GM18517 (cell line): ENCODE measurements at regions not wholly inside any gene's neighbourhood (a gene's known extent, or its start where the extent isn't known, plus 50 kb on each side); places are given as distances from the start of the nearest gene placed in this dataset.
"Not testable (repeated sequence)": the region's sequence is repeated elsewhere in the genome, so short reads cannot be mapped to it uniquely, and the experiment has no call there.

Source experiments
- ATAC-seq: cut with Tn5 transposase; IDR thresholded peaks from one replicate; pipeline ENCODE4 v1.9.1; 2021; ENCODE audit warnings: mild to moderate bottlenecking, moderate library complexity; ENCODE audit not compliant: unreplicated experiment

DNA sequence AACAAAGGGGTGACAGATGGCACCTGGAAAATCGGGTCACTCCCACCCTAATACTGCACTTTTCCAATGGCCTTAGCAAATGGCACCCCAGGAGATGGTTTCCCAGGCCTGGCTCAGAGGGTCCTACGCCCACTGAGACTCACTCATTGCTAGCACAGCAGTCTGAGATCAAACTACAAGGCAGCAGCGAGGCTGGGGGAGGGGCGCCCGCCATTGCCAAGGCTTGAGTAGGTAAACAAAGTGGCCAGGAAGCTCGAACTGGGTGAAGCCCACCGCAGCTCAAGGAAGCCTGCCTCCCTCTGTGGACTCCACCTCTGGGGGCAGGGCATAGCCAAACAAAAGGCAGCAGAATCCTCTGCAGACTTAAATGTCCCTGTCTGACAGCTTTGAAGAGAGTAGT is 467.2 kb downstream of the EPHA7 start:
- not testable (repeated sequence) for ATAC-seq

DNA sequence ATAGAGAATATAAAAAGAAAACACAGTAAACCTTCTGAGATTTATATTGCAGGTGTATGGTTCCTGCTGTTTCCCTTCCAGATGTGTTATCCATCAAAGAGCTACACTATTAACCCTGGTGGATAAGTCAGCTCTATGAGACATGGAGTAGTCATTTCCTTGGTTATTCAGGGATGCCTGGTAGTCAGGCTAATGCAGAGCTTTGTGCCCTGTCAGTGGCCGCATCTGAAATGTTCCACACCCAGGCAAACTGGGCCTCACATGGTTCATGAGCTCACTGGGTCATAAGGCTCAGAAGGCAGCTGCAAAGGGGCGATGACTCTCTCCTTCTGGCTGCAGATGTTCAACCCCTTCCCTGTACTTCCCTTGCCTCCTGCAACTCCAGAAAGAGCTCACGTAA is 473.6 kb downstream of the EPHA7 start:
- no peak for ATAC-seq

DNA sequence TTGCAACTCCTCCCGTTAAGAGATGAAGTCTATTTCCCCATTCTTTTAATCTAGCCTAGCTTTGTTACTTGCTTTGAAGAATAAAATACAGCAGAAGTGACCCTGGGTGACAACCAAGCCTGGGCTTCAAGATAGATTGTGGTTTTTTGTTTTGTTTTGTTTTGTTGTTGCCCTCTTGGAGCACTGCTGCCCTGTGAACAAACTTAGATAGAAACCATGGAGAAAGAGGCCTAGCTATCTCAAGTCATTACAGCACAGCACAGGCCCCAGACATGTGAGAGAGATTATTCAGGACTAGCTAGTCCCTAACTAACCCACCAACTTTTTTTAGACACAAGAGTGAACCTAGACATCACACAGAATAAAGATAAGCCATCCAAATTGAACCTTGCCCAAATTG is 475.2 kb downstream of the EPHA7 start:
- ATAC-seq = no peak

DNA sequence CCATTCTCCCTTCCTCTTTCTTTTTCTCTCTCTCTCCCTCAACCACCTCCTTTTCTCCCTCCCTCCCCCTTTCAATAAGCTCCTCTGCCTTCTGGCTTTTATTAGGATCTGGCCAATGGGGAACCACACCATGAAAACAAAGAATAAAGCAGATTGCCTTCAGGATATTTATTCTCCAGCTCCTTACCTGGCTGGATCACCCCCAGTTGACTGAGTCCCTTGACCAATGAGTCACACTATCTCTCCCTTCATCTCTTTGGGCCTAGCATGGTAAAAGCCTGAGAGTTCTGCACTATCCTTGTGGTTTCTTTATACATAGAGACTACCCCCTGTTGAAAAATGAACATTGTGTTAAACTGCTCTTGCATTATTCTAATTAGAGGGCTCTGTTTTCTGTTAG is 476.8 kb downstream of the EPHA7 start:
- ATAC-seq = no peak

- no peak for ATAC-seq
These were observed 484.7 kb downstream of the EPHA7 start for GRCh38 chr6:92934625-92935024.

- ATAC-seq = no peak
These were observed 489.2 kb downstream of the EPHA7 start for GRCh38 chr6:92930171-92930570.

- no peak for ATAC-seq
These were observed 497.0 kb downstream of the EPHA7 start for GRCh38 chr6:92922216-92922806.

- ATAC-seq = no peak
These were observed 503.9 kb downstream of the EPHA7 start for GRCh38 chr6:92915466-92915865.

GRCh38 chr6:92911301-92911700 is 508.1 kb downstream of the EPHA7 start:
- ATAC-seq = no peak

DNA sequence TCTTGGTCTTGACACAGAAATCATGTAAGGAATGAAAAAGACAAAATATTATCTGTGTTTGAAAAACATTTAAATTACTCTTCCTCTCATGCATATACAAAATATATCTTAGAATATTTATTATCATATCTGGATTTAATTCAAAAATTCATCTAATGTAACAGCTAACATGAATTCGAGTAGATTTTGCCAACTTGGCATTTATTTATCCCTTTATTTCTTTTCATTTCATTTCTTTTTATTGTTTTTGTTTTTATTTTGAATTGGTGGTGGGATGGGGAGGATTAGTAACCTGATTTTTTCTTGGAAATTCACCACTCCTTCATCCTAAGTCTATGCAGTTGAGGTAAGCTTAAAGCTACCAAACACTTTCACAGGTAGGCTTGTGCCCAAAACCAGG is 508.7 kb downstream of the EPHA7 start:
- ATAC-seq = no peak

- ATAC-seq = no peak
These were observed 513.0 kb downstream of the EPHA7 start for GRCh38 chr6:92906385-92906784.

DNA sequence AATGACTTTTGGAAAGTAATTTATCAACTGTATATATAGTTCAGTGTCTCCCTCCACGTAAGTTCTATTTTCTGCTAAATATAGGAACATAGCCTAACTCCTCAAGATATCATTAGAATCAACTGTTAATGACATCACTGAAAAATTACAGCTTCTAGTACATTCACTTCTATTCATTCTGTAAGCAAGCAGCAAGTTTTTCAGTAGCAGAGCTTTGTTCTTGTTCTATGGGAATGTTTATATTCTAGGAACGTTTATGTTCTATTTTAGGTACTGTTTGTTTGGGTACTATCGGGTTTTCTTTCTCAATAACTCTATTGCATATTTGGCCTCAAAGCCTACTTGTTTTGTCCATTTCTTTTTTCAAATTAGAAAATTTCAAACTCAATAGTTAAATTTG is 525.6 kb downstream of the EPHA7 start:
- ATAC-seq = no peak

DNA sequence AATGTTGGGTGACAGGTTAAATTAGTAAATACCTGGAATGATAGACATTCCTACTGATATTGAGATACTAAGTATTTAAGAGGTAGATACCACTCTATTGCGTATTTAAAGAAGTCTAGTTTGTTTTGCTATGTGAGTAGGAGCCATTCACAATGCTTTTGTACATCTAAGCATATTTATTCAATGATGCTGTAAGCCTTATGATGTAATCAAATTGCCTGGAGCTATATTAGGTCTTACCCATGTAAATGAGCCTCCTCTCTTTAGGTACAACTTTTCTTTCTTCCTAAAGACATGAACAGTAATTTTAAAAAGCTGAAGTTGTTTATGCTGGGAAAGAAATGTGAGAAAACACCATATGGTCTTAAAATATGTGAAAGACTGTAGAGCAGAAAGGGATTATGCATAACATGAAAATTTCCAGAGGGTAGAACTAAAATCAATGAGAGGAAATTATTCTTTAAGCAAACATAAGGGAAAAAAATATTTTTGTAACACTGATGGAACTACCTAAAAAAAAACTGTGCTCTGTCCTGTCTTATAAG is 526.7 kb downstream of the EPHA7 start:
- no peak for ATAC-seq

DNA sequence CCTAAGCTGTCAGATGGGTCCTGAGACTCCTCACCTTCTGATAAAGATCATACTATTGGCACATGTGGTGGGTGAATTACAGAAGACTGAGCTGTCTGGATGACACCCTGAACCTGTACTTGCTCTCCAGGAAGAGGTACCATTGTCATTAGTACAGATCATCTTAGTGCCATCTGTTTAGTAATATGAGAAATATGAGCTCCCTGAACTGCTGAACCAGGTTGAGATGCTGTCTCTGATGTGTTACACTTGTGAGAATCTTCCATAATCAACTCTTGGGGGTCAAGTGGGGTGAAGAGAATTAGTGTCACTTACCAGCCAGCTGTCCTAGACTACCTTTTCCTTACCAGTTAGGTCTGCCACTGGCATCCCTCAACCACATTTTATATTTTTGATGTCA is 531.0 kb downstream of the EPHA7 start:
- ATAC-seq = no peak

GRCh38 chr6:92887871-92888270 is 531.5 kb downstream of the EPHA7 start:
- ATAC-seq = no peak

GRCh38 chr6:92879526-92879925 is 539.8 kb downstream of the EPHA7 start:
- ATAC-seq = no peak

- ATAC-seq = no peak
These were observed 554.3 kb downstream of the EPHA7 start for GRCh38 chr6:92864966-92865555.

- ATAC-seq = no peak
These were observed 569.7 kb downstream of the EPHA7 start for GRCh38 chr6:92849636-92850035.

GRCh38 chr6:92848901-92849300 is 570.5 kb downstream of the EPHA7 start:
- no peak for ATAC-seq

DNA sequence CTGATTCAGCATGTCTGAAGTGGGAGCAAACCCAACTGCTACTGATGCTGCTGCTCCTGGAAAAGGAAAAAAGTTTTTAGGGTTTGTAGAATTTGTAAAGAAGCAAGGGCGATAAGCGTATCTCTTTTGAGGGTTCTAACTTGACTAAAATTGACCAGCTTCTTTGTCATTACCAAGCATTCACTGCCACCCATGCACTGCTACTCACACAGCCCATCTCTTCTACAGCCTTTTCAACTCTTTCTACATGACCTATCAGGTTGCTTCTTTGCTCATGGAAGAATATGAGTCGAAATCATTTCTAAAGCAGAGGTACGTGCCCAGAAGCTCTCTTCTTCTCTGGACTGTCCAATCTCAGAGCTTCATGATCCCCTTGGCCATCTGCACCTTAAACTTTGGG is 570.9 kb downstream of the EPHA7 start:
- ATAC-seq = no peak

- ATAC-seq = no peak
These were observed 571.4 kb downstream of the EPHA7 start for GRCh38 chr6:92847988-92848387.

DNA sequence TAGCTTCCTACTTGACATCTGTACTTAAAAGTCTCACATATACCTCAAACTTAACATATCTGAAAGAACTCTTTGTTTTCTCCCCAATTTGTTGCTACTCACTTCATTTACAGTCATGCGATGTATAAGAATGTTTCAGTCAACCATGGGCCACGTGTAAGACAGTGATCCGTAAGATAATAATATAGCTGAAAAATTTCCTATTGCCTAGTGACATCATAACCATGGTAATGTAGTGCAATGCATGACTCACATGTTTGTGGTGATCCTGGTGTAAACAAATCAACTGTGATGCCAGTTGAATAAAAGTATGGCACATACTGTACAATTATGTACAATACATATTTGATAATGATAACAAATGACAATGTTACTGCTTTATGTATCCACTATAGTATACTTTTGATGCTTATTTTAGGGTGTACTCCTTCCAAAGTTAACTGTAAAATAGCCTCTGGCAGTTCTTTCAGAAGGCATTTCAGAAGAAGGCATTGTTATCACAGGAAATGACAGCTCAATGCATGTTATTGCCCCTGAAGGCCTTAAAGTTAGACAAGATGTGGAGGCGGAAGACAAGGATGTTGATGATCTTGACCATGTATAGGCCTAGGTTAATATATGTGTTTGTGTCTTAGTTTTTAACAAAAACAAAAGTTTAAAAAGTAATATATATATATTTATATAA is 579.0 kb downstream of the EPHA7 start:
- no peak for ATAC-seq
